ENCODE measurements at regions not wholly inside any gene's neighbourhood (a gene's known extent, or its start where the extent isn't known, plus 50 kb on each side); places are given as distances from the start of the nearest gene placed in this dataset.

GRCh38 chr11:62064221-62064620, 59.6 kb upstream of the INCENP start:
- TF ChIP-seq, protein P1, sequence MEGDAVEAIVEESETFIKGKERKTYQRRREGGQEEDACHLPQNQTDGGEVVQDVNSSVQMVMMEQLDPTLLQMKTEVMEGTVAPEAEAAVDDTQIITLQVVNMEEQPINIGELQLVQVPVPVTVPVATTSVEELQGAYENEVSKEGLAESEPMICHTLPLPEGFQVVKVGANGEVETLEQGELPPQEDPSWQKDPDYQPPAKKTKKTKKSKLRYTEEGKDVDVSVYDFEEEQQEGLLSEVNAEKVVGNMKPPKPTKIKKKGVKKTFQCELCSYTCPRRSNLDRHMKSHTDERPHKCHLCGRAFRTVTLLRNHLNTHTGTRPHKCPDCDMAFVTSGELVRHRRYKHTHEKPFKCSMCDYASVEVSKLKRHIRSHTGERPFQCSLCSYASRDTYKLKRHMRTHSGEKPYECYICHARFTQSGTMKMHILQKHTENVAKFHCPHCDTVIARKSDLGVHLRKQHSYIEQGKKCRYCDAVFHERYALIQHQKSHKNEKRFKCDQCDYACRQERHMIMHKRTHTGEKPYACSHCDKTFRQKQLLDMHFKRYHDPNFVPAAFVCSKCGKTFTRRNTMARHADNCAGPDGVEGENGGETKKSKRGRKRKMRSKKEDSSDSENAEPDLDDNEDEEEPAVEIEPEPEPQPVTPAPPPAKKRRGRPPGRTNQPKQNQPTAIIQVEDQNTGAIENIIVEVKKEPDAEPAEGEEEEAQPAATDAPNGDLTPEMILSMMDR (IDR thresholded peaks at IDR 0.05; ENCODE audit: borderline replicate concordance, control extremely low read depth, extremely low read depth, insufficient read depth, missing control alignments) = no peak
- in situ Hi-C loops (cut with MboI; ENCODE audit: low sequenced_read_pairs, unreplicated experiment) = no loop called here

DNA sequence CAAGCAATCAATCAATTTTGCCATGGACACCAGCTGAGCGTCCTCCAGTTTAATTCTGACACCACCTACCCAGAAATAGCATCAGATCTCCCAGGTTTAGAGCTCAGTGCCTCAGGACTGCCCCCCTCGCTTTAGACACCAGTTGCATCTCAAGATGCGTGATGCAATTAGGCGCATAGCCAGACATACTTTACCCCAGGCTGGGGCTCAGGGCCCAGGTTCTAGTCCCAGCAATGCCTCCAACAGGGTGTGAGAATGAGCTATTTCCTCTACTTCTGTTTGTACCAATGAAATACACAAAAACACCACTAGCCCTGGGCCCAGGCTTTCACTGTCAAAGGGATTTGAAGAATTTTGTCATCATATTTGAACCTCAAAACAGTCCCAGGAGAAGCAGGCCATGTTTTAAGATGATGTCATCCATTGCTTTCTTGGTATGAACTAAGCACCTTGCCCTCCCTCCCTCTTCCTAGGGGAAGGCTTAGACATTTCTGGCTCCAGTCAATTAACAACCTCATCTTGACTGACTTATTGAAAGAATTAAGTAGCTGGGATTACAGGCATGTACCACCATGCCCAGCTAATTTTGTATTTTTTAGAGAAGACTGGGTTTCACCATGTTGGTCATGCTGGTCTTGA, 61.5 kb upstream of the INCENP start:
- in situ Hi-C loops (cut with MboI; ENCODE audit: low sequenced_read_pairs, unreplicated experiment) = no loop called here
- TF ChIP-seq, protein P1 (IDR thresholded peaks at IDR 0.05; ENCODE audit: borderline replicate concordance, control extremely low read depth, extremely low read depth, insufficient read depth, missing control alignments) = no peak

More at GRCh38 chr11:62064221-62064620, 59.6 kb upstream of the INCENP start:
- DNase-seq (ENCODE audit: low spot score) = no peak

GRCh38 chr11:62061356-62062222, 62.2 kb upstream of the INCENP start:
- TF ChIP-seq, protein P1 (IDR thresholded peaks at IDR 0.05; ENCODE audit: borderline replicate concordance, control extremely low read depth, extremely low read depth, insufficient read depth, missing control alignments) = no peak
- in situ Hi-C loops (cut with MboI; ENCODE audit: low sequenced_read_pairs, unreplicated experiment) = no loop called here
- DNase-seq (ENCODE audit: low spot score) = no peak

More for the DNA sequence above, 61.5 kb upstream of the INCENP start:
- no peak for DNase-seq (ENCODE audit: low spot score)

GRCh38 chr11:62057069-62057468, 66.7 kb upstream of the INCENP start:
- in situ Hi-C loops (cut with MboI; ENCODE audit: low sequenced_read_pairs, unreplicated experiment) = no loop called here
- TF ChIP-seq, protein P1 (IDR thresholded peaks at IDR 0.05; ENCODE audit: borderline replicate concordance, control extremely low read depth, extremely low read depth, insufficient read depth, missing control alignments) = no peak

GRCh38 chr11:62055970-62056369, 67.8 kb upstream of the INCENP start:
- TF ChIP-seq, protein P1 (IDR thresholded peaks at IDR 0.05; ENCODE audit: borderline replicate concordance, control extremely low read depth, extremely low read depth, insufficient read depth, missing control alignments) = no peak
- in situ Hi-C loops (cut with MboI; ENCODE audit: low sequenced_read_pairs, unreplicated experiment) = no loop called here
- no peak for DNase-seq (ENCODE audit: low spot score)

More at GRCh38 chr11:62057069-62057468, 66.7 kb upstream of the INCENP start:
- no peak for DNase-seq (ENCODE audit: low spot score)

DNA sequence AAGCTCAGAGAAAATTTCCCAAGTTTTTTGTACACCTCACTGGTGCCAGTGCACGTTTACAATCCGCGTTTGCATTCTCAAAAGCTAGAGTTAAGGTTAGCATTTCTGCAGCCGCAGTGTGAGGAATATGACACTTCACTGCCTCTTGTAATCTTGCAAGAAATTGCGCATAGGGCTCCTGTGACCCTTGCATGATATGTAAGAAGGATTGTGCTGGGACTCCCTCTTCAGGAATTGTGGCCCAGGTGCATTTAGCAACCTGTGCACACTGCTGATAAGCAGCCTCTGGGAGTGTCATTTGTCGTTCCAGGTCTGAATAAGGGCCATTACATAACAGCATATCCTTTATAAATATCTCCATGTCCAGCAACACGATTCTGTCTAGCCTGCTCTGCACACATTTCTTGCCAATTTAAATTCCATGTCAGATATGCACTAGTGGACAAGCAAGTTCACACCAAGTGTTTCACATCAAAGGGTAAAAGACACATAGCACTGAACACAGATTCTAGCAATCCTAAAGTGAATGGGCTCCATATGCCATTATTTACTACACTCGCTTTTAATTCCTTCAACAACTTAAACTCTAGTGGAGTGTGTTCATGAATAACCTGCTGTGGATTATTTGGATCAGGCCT, 69.2 kb upstream of the INCENP start:
- in situ Hi-C loops (cut with MboI; ENCODE audit: low sequenced_read_pairs, unreplicated experiment) = no loop called here
- no peak for DNase-seq (ENCODE audit: low spot score)
- TF ChIP-seq, protein P1 (IDR thresholded peaks at IDR 0.05; ENCODE audit: borderline replicate concordance, control extremely low read depth, extremely low read depth, insufficient read depth, missing control alignments) = no peak

All from GM13976 (cell line).